Naive thymus-derived CD4-positive, alpha-beta T cell (primary cell): ENCODE measurements at regions not wholly inside any gene's neighbourhood (a gene's known extent, or its start where the extent isn't known, plus 50 kb on each side); places are given as distances from the start of the nearest gene placed in this dataset.

Source experiments
- ATAC-seq: fragments of 150-1000 bp; cut with Tn5 transposase; 2 replicates; pipeline ENCODE4 v1.10.0; 2021; ENCODE audit warnings: mild to moderate bottlenecking, moderate library complexity
- CTCF ChIA-PET: fragments of 350-600 bp; sonication (Branson Sonifier 250); formaldehyde crosslinking; loops from one replicate; lab custom pipeline; 2021; ENCODE audit warnings: antibody characterized with exemption; lab: Charles Lee
- POLR2A ChIA-PET: fragments of 350-600 bp; sonication (Branson Sonifier 250); formaldehyde crosslinking; loops from one replicate; lab custom pipeline; 2021; ENCODE audit warnings: antibody characterized with exemption, inconsistent platforms; lab: Charles Lee
- DNase-seq, 9 donors: peaks; one replicate each; pipeline versions ENCODE4 v3.0.0 to v3.0.0-alpha.2; 2020 to 2022; ENCODE audit warnings: mixed read lengths in 1 of 9
- H3K27ac ChIP-seq: one replicate; pipeline ENCODE4 v1.7.0; 2013; ENCODE audit warnings: mild to moderate bottlenecking, low read depth, low read length, moderate library complexity
- H3K27me3 ChIP-seq, 2 donors: one replicate each; pipeline ENCODE4 v1.7.0; 2013; ENCODE audit warnings: low read length in 2 of 2, mild to moderate bottlenecking in 2 of 2, moderate library complexity in 2 of 2; ENCODE audit not compliant: control insufficient read depth in 2 of 2, insufficient read depth in 2 of 2
- H3K36me3 ChIP-seq, 3 experiments: 1 replicate in 2 of 3; 2 replicates in 1 of 3; pipeline ENCODE4 v1.7.0; 2013; ENCODE audit warnings: low read length in 3 of 3, mild to moderate bottlenecking in 3 of 3, moderate library complexity in 1 of 3; ENCODE audit not compliant: insufficient read depth in 3 of 3, control insufficient read depth in 2 of 3
- H3K4me1 ChIP-seq, 2 donors: one replicate each; pipeline ENCODE4 v1.7.0; 2013; ENCODE audit warnings: low read length in 2 of 2, mild to moderate bottlenecking in 2 of 2, moderate library complexity in 1 of 2; ENCODE audit not compliant: control insufficient read depth in 2 of 2, insufficient read depth in 2 of 2
- H3K4me3 ChIP-seq: 2 replicates; pipeline ENCODE4 v1.7.0; 2013; ENCODE audit warnings: mild to moderate bottlenecking, low read length
- H3K9me3 ChIP-seq, 3 experiments: 1 replicate in 2 of 3; 2 replicates in 1 of 3; pipeline ENCODE4 v1.7.0; 2013; ENCODE audit warnings: low read length in 3 of 3; ENCODE audit not compliant: control insufficient read depth in 2 of 3
- H3K27ac Mint-ChIP-seq, 9 donors: one replicate each; pipeline ENCODE4 v1.8.0; 2020 to 2022; ENCODE audit warnings: mixed read lengths in 9 of 9, mild to moderate bottlenecking in 8 of 9, moderate library complexity in 5 of 9, inconsistent platforms in 2 of 9
- H3K27me3 Mint-ChIP-seq, 5 donors: one replicate each; pipeline ENCODE4 v1.8.0; 2021 to 2022; ENCODE audit warnings: mixed read lengths in 5 of 5, mild to moderate bottlenecking in 1 of 5
- H3K36me3 Mint-ChIP-seq, 5 donors: one replicate each; pipeline ENCODE4 v1.8.0; 2020 to 2022; ENCODE audit warnings: mixed read lengths in 5 of 5, mild to moderate bottlenecking in 3 of 5, inconsistent platforms in 1 of 5
- H3K4me1 Mint-ChIP-seq, 7 donors: one replicate each; pipeline ENCODE4 v1.8.0; 2020 to 2022; ENCODE audit warnings: mixed read lengths in 7 of 7, mild to moderate bottlenecking in 3 of 7, inconsistent platforms in 1 of 7
- H3K4me3 Mint-ChIP-seq, 10 donors: one replicate each; pipeline ENCODE4 v1.8.0; 2020 to 2022; ENCODE audit warnings: mild to moderate bottlenecking in 10 of 10, mixed read lengths in 10 of 10, moderate library complexity in 6 of 10, inconsistent platforms in 2 of 10
- H3K9me3 Mint-ChIP-seq, 11 donors: one replicate each; pipeline ENCODE4 v1.8.0; 2020 to 2022; ENCODE audit warnings: mixed read lengths in 11 of 11, mild to moderate bottlenecking in 4 of 11, inconsistent platforms in 1 of 11, moderate library complexity in 1 of 11
- intact Hi-C, 2 donors: fragments of 100-400 bp; cut with micrococcal nuclease; formaldehyde crosslinking; loops; one replicate each; pipeline ENCODE4 v1.15.1; 2023

DNA sequence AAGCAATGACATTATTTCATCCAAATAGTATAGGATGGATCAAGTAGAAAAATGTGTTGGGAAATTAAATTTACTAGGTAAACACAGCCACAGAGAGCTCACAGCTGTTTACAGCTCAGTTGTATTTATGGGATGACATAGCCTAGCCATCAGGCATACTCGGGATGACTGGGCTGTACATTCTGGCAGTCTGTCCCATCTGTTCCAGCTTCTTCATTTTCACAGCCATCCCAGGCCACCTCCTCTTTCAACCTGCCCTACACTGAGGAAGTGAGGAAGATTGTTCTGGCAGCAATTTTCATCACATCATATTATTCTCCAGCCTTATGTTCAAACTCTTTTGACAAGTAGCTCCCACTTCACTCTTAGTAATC is 98.4 kb upstream of the PFN2 start:
- POLR2A ChIA-PET = no interaction called here
- CTCF ChIA-PET = no interaction called here
- no peak overlapping the region for H3K4me3 Mint-ChIP-seq
- peaks cover 12 to 55% (median 37%) of the 10 kb centered on the region in 5 donors for H3K27me3 Mint-ChIP-seq
- H3K27ac ChIP-seq = no peak overlapping the region
- intact Hi-C loops = no loop called here
- H3K9me3 ChIP-seq = no peaks in the 10 kb centered on the region
- no peaks in the 10 kb centered on the region for H3K36me3 ChIP-seq
- DNase-seq (no peak), ATAC-seq (no peak)
- H3K4me1 Mint-ChIP-seq = peaks cover 0 to 2% (median 0%) of the 10 kb centered on the region in 7 donors
- H3K4me1 ChIP-seq = no peaks in the 10 kb centered on the region
- H3K4me3 ChIP-seq = no peak overlapping the region
- H3K36me3 Mint-ChIP-seq = no peaks in the 10 kb centered on the region
- H3K27ac Mint-ChIP-seq = no peak overlapping the region
- peaks cover 0 to 2% (median 0%) of the 10 kb centered on the region in 11 donors for H3K9me3 Mint-ChIP-seq
- no peaks in the 10 kb centered on the region for H3K27me3 ChIP-seq

DNA sequence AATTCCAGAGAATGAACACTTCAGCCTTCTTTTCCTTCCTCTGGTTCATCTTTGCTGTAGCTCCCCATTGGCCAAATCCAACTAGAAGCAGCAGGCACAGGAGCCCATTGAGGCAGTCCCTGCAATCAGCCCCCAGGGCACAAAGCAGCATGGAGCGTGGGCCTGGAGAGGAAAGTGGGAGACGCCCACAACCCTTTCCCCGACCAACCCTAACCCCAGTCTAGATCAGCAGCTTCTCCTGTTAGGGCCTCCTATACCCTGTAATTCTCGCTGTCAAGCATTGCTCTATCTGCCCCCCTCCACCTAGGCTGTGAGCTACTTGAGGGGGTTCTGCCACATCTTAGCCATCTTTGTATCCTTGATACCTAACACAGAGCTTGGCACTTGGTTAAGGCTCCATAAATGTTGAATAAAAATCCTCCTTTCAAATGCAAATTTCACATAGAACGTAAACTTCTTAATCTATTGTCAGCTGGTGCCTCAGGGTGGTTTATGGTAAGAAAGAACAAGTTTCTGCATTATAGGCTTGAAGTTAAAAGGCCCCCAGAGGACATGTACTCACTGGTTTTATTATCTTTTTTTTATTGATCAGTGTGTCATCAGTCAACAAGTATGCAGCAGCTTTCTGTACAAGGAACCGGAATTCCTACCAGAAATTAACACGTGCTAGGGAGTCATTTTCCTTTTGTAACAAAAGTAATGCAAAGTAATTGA is 97.9 kb upstream of the PFN2 start:
- ATAC-seq = no peak
- Histone ChIP-seq H3K9me3 (no peaks in the 10 kb centered on the region), H3K27me3 (no peaks in the 10 kb centered on the region), H3K4me3 (no peak overlapping the region), H3K27ac (no peak overlapping the region), H3K36me3 (no peaks in the 10 kb centered on the region), H3K4me1 (no peaks in the 10 kb centered on the region)
- Mint-ChIP-seq H3K27me3 (peaks cover 13 to 54% (median 32%) of the 10 kb centered on the region in 5 donors), H3K4me3 (no peak overlapping the region), H3K36me3 (no peaks in the 10 kb centered on the region), H3K9me3 (peaks cover 0 to 2% (median 0%) of the 10 kb centered on the region in 11 donors), H3K4me1 (peaks cover 0 to 2% (median 0%) of the 10 kb centered on the region in 7 donors), H3K27ac (no peak overlapping the region)
- ChIA-PET POLR2A (no interaction called here), CTCF (no interaction called here)
- no peak for DNase-seq
- intact Hi-C loops = no loop called here

- Mint-ChIP-seq H3K36me3 (no peaks in the 10 kb centered on the region), H3K4me3 (no peak overlapping the region), H3K9me3 (peaks cover 0 to 2% (median 0%) of the 10 kb centered on the region in 11 donors), H3K27me3 (peaks cover 17 to 54% (median 26%) of the 10 kb centered on the region in 5 donors), H3K27ac (no peak overlapping the region), H3K4me1 (peaks cover 0 to 2% (median 0%) of the 10 kb centered on the region in 7 donors)
- H3K27me3 ChIP-seq = no peaks in the 10 kb centered on the region
- no peaks in the 10 kb centered on the region for H3K4me1 ChIP-seq
- ChIA-PET CTCF (no interaction called here), POLR2A (no interaction called here)
- H3K9me3 ChIP-seq = no peaks in the 10 kb centered on the region
- ATAC-seq (no peak), DNase-seq (no peak)
- no peak overlapping the region for H3K4me3 ChIP-seq
- no peaks in the 10 kb centered on the region for H3K36me3 ChIP-seq
- H3K27ac ChIP-seq = no peak overlapping the region
- intact Hi-C loops = no loop called here
Observed at GRCh38 chr3:150067561-150067960, 96.9 kb upstream of the PFN2 start.

DNA sequence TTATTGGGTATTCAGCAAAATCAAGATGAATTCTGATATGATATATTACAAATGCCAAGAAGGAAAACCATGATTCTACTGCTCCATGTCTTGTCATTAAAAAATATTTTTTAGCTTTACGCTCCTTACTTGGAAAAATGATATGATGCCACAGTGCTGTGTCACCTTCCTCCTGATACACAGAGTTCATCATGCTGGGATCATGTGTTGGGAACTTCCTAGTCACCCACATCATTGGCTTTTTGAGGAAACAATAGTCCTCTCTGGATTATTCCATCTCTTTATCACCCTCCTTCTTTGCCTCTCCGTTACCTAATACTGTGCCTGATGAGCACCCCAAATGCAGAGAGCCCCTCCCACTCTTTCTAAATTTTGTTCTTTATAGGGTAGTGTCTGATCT is 94.3 kb upstream of the PFN2 start:
- Mint-ChIP-seq H3K4me3 (no peak overlapping the region), H3K27ac (no peak overlapping the region), H3K9me3 (peaks cover 0 to 2% (median 0%) of the 10 kb centered on the region in 11 donors), H3K4me1 (peaks cover 0 to 2% (median 0%) of the 10 kb centered on the region in 7 donors), H3K27me3 (peaks cover 12 to 41% (median 19%) of the 10 kb centered on the region in 5 donors), H3K36me3 (no peaks in the 10 kb centered on the region)
- Histone ChIP-seq H3K9me3 (no peaks in the 10 kb centered on the region), H3K4me1 (no peaks in the 10 kb centered on the region), H3K4me3 (no peak overlapping the region), H3K36me3 (no peaks in the 10 kb centered on the region), H3K27me3 (no peaks in the 10 kb centered on the region), H3K27ac (no peak overlapping the region)
- ATAC-seq (no peak), DNase-seq (no peak)
- CTCF ChIA-PET = no interaction called here
- intact Hi-C loops = no loop called here
- POLR2A ChIA-PET = no interaction called here

DNA sequence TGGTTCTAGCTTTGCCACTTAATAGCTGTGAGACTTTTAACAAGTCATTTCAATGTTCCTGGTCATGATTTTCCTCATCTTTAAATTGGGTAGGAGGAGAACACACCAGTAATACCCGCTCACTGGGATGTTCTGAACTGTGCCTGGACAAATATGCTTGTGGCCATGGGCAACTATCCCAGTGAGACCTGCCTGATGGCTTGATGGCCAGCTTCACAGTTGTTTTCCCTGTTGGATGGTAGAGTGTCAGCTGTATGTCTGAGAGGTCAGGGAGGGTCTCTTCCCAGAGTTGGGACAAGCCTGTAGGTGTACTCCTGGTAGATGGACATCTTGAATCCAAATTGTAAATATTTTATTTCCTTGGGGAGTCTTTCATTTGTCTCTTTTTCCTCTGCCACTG is 92.5 kb upstream of the PFN2 start:
- ChIA-PET CTCF (no interaction called here), POLR2A (no interaction called here)
- Mint-ChIP-seq H3K9me3 (peaks cover 0 to 2% (median 0%) of the 10 kb centered on the region in 11 donors), H3K4me3 (no peak overlapping the region), H3K27ac (no peak overlapping the region), H3K4me1 (peaks cover 0 to 2% (median 0%) of the 10 kb centered on the region in 7 donors), H3K36me3 (no peaks in the 10 kb centered on the region), H3K27me3 (peaks cover 12 to 28% (median 19%) of the 10 kb centered on the region in 5 donors)
- H3K4me1 ChIP-seq = no peaks in the 10 kb centered on the region
- H3K27ac ChIP-seq = no peak overlapping the region
- intact Hi-C loops = no loop called here
- no peak overlapping the region for H3K4me3 ChIP-seq
- no peaks in the 10 kb centered on the region for H3K27me3 ChIP-seq
- ATAC-seq (no peak), DNase-seq (no peak)
- no peaks in the 10 kb centered on the region for H3K36me3 ChIP-seq
- no peaks in the 10 kb centered on the region for H3K9me3 ChIP-seq

DNA sequence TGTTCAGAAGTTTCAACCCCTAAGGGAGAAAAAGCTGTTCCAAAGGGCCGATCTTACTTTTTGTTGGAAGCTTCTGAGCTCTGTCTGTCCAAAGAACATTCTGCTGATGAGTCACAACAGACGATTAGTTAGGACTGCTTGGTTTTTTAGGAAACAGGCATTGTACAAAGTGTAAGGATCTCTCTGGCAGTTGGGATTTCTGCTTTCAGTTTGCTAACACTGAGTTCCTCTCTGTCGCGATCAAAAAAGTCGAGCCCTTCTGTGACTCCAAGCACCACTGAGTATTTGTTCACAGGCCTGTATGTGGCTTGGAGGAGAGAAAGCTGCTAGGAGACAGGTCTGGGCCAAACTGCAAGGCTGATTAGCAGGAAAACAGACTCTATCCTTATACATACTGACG is 91.8 kb upstream of the PFN2 start:
- Histone ChIP-seq H3K4me3 (no peak overlapping the region), H3K4me1 (no peaks in the 10 kb centered on the region), H3K27ac (no peak overlapping the region), H3K9me3 (no peaks in the 10 kb centered on the region), H3K27me3 (no peaks in the 10 kb centered on the region), H3K36me3 (no peaks in the 10 kb centered on the region)
- intact Hi-C loops = no loop called here
- Mint-ChIP-seq H3K36me3 (no peaks in the 10 kb centered on the region), H3K4me1 (peaks cover 0 to 2% (median 0%) of the 10 kb centered on the region in 7 donors), H3K4me3 (no peak overlapping the region), H3K9me3 (no peaks in the 10 kb centered on the region), H3K27me3 (peaks cover 10 to 20% (median 15%) of the 10 kb centered on the region in 5 donors), H3K27ac (no peak overlapping the region)
- POLR2A ChIA-PET = no interaction called here
- DNase-seq = no peak
- CTCF ChIA-PET = no interaction called here
- no peak for ATAC-seq
